ENCODE measurements at regions not wholly inside any gene's neighbourhood (a gene's known extent, or its start where the extent isn't known, plus 50 kb on each side); places are given as distances from the start of the nearest gene placed in this dataset.

- POLR2A ChIA-PET, result no interaction called here
- CTCF ChIA-PET, result no interaction called here
- no peak for TF ChIP-seq CTCF (IDR thresholded peaks at IDR 0.05; ENCODE audit: insufficient read depth, low read length, missing control alignments)
- no peak overlapping the region for H3K4me3 ChIP-seq (ENCODE audit: low read depth, low read length)
- DNase-seq (ENCODE audit: low read depth, low spot score), result no peak
Measured at GRCh38 chr12:41736436-41736835, 408.2 kb downstream of the GXYLT1 start.

- TF ChIP-seq CTCF (IDR thresholded peaks at IDR 0.05; ENCODE audit: insufficient read depth, low read length, missing control alignments), result no peak
- POLR2A ChIA-PET, result no interaction called here
- H3K4me3 ChIP-seq (ENCODE audit: low read depth, low read length), result no peak overlapping the region
- DNase-seq (ENCODE audit: low read depth, low spot score), result no peak
- CTCF ChIA-PET, result no interaction called here
Measured at GRCh38 chr12:41731691-41732090, 413.0 kb downstream of the GXYLT1 start.

- CTCF ChIA-PET, result no interaction called here
- POLR2A ChIA-PET, result no interaction called here
Measured at GRCh38 chr12:41731061-41731460, 413.6 kb downstream of the GXYLT1 start.

GRCh38 chr12:41724216-41724615, 420.5 kb downstream of the GXYLT1 start:
- no peak for TF ChIP-seq CTCF (IDR thresholded peaks at IDR 0.05; ENCODE audit: insufficient read depth, low read length, missing control alignments)
- POLR2A ChIA-PET, result no interaction called here
- DNase-seq (ENCODE audit: low read depth, low spot score), result no peak
- CTCF ChIA-PET, result no interaction called here
- H3K4me3 ChIP-seq (ENCODE audit: low read depth, low read length), result no peak overlapping the region

More at GRCh38 chr12:41731061-41731460, 413.6 kb downstream of the GXYLT1 start:
- no peak for TF ChIP-seq CTCF (IDR thresholded peaks at IDR 0.05; ENCODE audit: insufficient read depth, low read length, missing control alignments)
- H3K4me3 ChIP-seq (ENCODE audit: low read depth, low read length), result no peak overlapping the region
- DNase-seq (ENCODE audit: low read depth, low spot score), result no peak

GRCh38 chr12:41719214-41719613, 425.5 kb downstream of the GXYLT1 start:
- TF ChIP-seq CTCF (IDR thresholded peaks at IDR 0.05; ENCODE audit: insufficient read depth, low read length, missing control alignments), result no peak
- DNase-seq (ENCODE audit: low read depth, low spot score), result no peak
- H3K4me3 ChIP-seq (ENCODE audit: low read depth, low read length), result no peak overlapping the region
- CTCF ChIA-PET, result no interaction called here
- POLR2A ChIA-PET, result no interaction called here

- ChIA-PET CTCF (no interaction called here), POLR2A (no interaction called here)
- no peak overlapping the region for H3K4me3 ChIP-seq (ENCODE audit: low read depth, low read length)
- no peak for TF ChIP-seq CTCF (IDR thresholded peaks at IDR 0.05; ENCODE audit: insufficient read depth, low read length, missing control alignments)
- DNase-seq (ENCODE audit: low read depth, low spot score), result no peak
Measured at GRCh38 chr12:41715256-41715655, 429.4 kb downstream of the GXYLT1 start.

Measured in AG04449 (cell line).